HG03175 (cell line): ENCODE measurements at regions not wholly inside any gene's neighbourhood (a gene's known extent, or its start where the extent isn't known, plus 50 kb on each side); places are given as distances from the start of the nearest gene placed in this dataset.
"Not testable (repeated sequence)": the region's sequence is repeated elsewhere in the genome, so short reads cannot be mapped to it uniquely, and the experiment has no call there.

Experiments used
- ATAC-seq: cut with Tn5 transposase; IDR thresholded peaks from one replicate; pipeline ENCODE4 v1.9.1; 2021; ENCODE audit warnings: mild to moderate bottlenecking, moderate library complexity; ENCODE audit not compliant: unreplicated experiment

DNA sequence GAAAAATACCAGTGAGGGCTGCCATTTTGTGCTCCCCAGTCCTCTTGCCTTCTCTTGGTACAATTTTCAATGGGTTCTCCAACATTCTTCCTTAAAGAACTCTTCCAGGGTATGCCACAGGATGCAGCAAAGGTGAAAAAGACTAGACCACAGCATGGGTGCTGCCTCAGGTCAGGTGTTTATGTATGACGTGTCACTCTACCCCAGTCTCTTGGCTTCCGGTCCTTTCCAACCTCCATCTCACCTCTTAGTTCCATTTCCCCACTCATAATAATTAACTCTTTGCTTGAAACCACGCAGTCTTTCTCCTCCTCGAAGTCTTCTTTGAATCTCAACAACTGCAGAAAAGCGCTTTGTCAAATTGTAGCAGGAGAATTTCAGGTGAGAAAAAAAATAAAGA is 104.7 kb upstream of the TBC1D5 start:
- ATAC-seq = peak; percentile 61

GRCh38 chr3:17846466-17846865 is 104.0 kb upstream of the TBC1D5 start:
- ATAC-seq = no peak

GRCh38 chr3:17845026-17845812 is 102.8 kb upstream of the TBC1D5 start:
- ATAC-seq = no peak

- ATAC-seq = no peak
These were observed 101.8 kb upstream of the TBC1D5 start for GRCh38 chr3:17844236-17844635.

GRCh38 chr3:17841190-17841828 is 98.9 kb upstream of the TBC1D5 start:
- peak; percentile 92 for ATAC-seq

- no peak for ATAC-seq
These were observed 98.2 kb upstream of the TBC1D5 start for GRCh38 chr3:17840651-17841050.

DNA sequence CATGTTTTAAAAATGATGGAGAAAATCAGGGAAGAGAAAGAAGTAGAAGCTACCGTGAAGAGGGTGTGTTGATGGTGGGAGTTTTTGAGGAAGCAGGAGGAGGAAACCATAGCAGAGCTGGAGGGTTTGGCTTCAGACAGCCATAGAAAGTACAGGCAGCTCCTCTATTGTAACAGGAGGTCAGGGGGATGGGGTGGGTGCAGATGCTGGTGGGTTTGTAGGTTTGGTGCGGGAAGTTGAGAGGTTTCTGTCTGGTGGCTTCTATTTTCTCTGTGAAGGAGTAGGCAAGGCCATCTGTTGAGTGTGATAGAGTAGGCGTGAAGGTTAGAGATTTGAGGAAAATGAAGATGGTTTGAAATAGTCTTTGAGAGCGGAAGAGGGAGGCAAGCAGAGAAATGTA is 97.7 kb upstream of the TBC1D5 start:
- ATAC-seq = no peak

DNA sequence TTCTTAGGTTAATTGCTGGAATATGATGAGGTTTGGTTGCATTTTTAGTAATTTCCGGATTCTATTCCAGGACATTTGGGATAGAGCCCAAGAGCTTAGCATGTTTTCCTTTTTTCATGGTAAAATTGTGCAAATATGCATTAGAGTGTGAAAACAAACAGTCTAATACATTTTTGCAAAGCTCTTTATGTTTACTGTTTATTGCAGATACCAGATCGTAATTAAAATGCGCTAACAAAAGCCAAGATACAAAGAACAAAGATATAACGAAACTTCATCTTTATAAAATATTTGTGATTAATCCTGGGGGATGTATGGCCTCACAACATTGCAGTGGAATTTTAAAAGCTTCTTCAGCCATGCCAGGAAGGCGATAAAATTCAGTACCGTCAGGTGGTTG is 94.5 kb upstream of the TBC1D5 start:
- no peak for ATAC-seq

- no peak for ATAC-seq
These were observed 93.7 kb upstream of the TBC1D5 start for GRCh38 chr3:17836092-17836491.

- no peak for ATAC-seq
These were observed 91.5 kb upstream of the TBC1D5 start for GRCh38 chr3:17833786-17834559.

- no peak for ATAC-seq
These were observed 89.6 kb upstream of the TBC1D5 start for GRCh38 chr3:17832016-17832415.

DNA sequence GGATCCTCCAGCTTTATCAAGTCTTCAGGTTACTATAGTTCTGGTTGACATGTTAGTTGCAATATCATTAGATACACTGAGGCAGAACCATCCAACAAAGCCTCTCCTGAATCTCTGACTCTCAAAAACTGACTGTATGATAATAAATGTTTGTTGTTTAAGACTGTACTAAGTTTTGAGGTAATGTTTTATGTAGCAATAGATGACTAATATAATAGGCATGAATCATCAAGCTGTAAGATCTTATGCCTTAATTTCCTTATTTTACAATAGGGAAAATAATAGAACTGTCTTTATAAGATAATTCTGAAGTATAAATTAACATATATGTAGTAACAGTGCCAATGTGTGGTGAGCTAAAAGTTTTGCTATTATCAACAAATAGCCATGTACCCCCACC is 88.9 kb upstream of the TBC1D5 start:
- ATAC-seq = no peak

DNA sequence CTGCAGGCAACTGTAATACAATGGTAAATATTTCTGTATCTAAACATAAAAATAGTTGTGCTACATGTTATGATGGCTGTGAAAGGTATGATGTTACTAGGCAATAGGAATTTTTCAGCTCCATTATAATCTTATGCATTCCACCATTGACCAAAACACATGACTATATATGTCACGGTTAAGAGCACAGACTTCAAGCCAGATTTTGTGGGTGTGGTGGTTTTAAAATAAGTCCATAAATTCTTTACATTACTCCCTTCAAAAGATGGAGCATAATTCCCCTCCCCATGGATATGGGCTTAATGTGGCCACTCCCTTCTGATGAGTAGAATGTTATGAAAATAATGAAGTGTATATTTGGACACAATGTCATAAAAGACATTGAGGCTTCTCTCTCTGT is 88.4 kb upstream of the TBC1D5 start:
- ATAC-seq = no peak

- no peak for ATAC-seq
These were observed 86.0 kb upstream of the TBC1D5 start for GRCh38 chr3:17828388-17828787.

GRCh38 chr3:17825298-17825697 is 82.9 kb upstream of the TBC1D5 start:
- no peak for ATAC-seq

GRCh38 chr3:17823816-17824215 is 81.4 kb upstream of the TBC1D5 start:
- ATAC-seq = no peak

DNA sequence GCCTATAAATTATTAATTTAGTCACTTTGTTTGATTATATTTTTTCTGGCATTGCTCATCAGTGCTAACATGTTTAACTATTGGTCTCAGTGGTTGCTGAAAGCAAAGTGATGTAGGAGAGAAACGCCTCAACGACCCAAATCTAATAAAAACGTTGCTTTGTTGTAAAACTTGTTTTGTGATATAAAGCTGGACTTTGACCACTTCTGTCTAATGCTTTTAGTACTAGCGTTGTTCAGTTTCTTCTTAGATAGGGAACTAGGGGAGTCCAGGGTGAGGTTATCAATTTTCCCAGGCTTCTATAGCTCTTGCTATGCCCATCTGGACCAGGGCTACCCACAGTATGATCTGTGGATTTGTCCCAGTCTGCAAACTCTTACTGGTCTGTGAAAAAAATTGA is 80.6 kb upstream of the TBC1D5 start:
- no peak for ATAC-seq

DNA sequence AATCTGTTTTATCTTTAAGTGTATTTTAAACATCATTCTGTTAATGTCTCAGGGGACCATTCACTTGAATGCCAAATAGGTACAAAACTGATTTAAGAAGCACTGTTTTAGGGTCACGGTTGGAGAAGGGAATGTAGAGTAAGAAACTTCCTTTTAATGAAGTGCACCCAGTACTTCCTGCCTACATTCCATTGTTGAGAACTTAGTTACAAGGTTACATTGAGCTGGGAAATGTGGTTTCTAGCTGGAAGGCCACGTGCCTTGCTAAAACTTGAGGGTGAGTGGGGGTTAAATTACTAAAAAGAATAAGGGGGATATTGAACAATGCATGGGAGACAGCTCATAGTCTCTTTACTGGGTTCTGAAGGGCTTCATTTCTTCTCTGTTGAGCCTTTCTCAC is 78.3 kb upstream of the TBC1D5 start:
- ATAC-seq = no peak

DNA sequence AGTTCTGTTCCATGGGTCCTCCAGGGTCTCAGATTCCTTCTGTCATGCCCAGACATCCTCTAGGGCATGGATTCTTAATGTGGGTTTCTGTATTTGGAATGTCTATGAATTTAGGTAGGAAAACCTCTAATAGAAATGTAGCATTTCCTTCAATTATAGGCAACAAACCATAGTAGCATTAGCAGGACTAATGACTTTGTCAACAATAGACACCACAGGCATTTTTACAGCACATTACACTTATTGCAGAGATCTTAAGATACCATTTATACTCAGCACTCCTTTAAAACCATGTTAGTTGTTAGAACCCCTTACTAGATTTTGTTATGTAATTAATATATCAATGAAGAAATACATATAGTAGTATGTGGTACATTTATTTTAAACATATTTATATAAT is 77.8 kb upstream of the TBC1D5 start:
- no peak for ATAC-seq

- ATAC-seq = not testable (repeated sequence)
These were observed 75.5 kb upstream of the TBC1D5 start for GRCh38 chr3:17817973-17818372.

DNA sequence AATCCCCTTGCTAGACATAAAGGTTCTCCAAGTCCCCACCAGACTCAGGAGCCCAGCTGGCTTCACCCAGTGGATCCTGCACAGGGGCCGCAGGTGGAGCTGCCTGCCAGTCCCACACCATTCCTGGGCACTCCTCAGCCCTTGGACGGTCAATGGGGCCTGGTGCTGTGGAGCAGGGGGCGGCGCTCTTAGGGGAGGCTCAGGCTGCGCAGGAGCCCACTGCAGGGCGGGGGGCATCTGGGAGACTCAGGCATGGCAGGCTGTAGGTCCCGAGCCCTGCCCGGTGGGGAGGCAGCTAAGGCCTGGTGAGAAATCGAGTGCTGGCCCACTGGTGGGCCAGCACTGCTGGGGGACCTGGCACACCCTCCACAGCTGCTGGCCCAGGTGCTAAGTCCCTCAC is 75.1 kb upstream of the TBC1D5 start:
- ATAC-seq = no peak

DNA sequence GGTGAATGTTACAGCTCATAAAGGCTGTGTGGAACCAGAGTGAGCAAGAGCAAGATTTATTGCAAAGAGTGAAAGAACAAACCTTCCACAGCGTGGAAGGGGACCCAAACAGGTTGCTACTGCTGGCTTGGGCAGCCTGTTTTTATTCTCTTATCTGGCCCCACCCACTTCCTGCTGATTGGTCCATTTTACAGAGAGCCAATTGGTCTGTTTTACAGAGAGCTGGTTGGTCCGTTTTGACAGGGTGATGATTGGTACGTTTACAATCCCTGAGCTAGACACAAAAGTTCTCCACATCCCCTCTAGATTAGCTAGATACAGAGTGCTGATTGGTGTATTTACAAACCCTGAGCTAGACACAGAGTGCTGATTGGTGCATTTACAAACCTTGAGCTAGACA is 74.4 kb upstream of the TBC1D5 start:
- not testable (repeated sequence) for ATAC-seq
